GM12878 (cell line): ENCODE measurements at regions not wholly inside any gene's neighbourhood (a gene's known extent, or its start where the extent isn't known, plus 50 kb on each side); places are given as distances from the start of the nearest gene placed in this dataset.

Experiments used
- ATAC-seq: fragments of 200-7000 bp; cut with Tn5 transposase; 3 replicates; pipeline ENCODE4 v1.9.1; 2020; ENCODE audit warnings: mild to moderate bottlenecking, moderate library complexity
- BruUV-seq: library from RNA; stranded (reverse); fragments of 400-500 nt; replicated peaks from 2 replicates; lab custom pipeline; 2021; lab: Mats Ljungman, UMichigan
- CTCF ChIA-PET: fragments of 300-600 bp; sonication (Branson Sonifier 250); formaldehyde crosslinking; extraction: SDS; loops from one replicate; lab custom pipeline; 2021; ENCODE audit warnings: inconsistent platforms; lab: Yijun Ruan, JAX
- POLR2A ChIA-PET: fragments of 350-600 bp; formaldehyde crosslinking; extraction: SDS; loops from one replicate; lab custom pipeline; 2021; ENCODE audit warnings: inconsistent platforms; lab: Charles Lee
- RAD21 ChIA-PET: fragments of 300-600 bp; sonication (Branson Sonifier 250); formaldehyde crosslinking; loops from one replicate; lab custom pipeline; 2023; ENCODE audit warnings: antibody characterized with exemption; ENCODE audit not compliant: unreplicated experiment; lab: Charles Lee
- SMC1A ChIA-PET: fragments of 300-600 bp; sonication (Branson Sonifier 250); formaldehyde crosslinking; loops from one replicate; lab custom pipeline; 2023; ENCODE audit not compliant: unreplicated experiment, uncharacterized antibody; lab: Charles Lee
- DNase-seq: peaks from one replicate; pipeline ENCODE4 v3.0.0-alpha.2; 2011; ENCODE audit warnings: low read depth, low spot score
- FAIRE-seq: peaks from 3 replicates; lab custom pipeline; 2011; peaks lifted over from hg19 to GRCh38; lab: Jason Lieb, UNC
- H2AFZ ChIP-seq: 2 replicates; pipeline ENCODE4 v1.6.0; 2011; ENCODE audit warnings: low read depth, low read length, control low read depth; ENCODE audit not compliant: control insufficient read depth
- H3K27ac ChIP-seq: 2 replicates; pipeline ENCODE4 v1.5.1; 2011; ENCODE audit warnings: control low read depth; ENCODE audit not compliant: control insufficient read depth, insufficient read depth
- H3K27me3 ChIP-seq, 2 experiments: replicated peaks in 1 of 2; 2 replicates each; pipeline versions ENCODE4 v1.6.0 to v1.6.1; 2011; ENCODE audit warnings: low read length in 1 of 2; ENCODE audit not compliant: control insufficient read depth in 2 of 2, insufficient read depth in 2 of 2
- H3K36me3 ChIP-seq, 2 experiments: 2 replicates each; pipeline ENCODE4 v1.5.1; 2011; ENCODE audit warnings: low read length in 1 of 2; ENCODE audit not compliant: control insufficient read depth in 2 of 2, insufficient read depth in 2 of 2
- H3K4me1 ChIP-seq: 2 replicates; pipeline ENCODE4 v1.6.1; 2011; ENCODE audit warnings: mild to moderate bottlenecking, low read length, moderate library complexity, mixed read lengths; ENCODE audit not compliant: control insufficient read depth, insufficient read depth
- H3K4me2 ChIP-seq: 2 replicates; pipeline ENCODE4 v1.6.0; 2011; ENCODE audit warnings: control low read depth; ENCODE audit not compliant: control insufficient read depth, insufficient read depth
- H3K4me3 ChIP-seq: fragments of 200-600 bp; sonication (generic); 2 replicates; pipeline ENCODE4 v1.5.1; 2016
- H3K79me2 ChIP-seq: 2 replicates; pipeline ENCODE4 v1.6.0; 2011; ENCODE audit warnings: low read length; ENCODE audit not compliant: control insufficient read depth, insufficient read depth
- H3K9ac ChIP-seq: 2 replicates; pipeline ENCODE4 v1.8.0; 2011; ENCODE audit warnings: low read length, control low read depth, mixed read lengths; ENCODE audit not compliant: control insufficient read depth, insufficient read depth
- H3K9me3 ChIP-seq: replicated peaks from 3 replicates; pipeline ENCODE4 v1.5.1; 2011; ENCODE audit warnings: mild to moderate bottlenecking, low read length; ENCODE audit not compliant: control insufficient read depth, insufficient read depth
- H4K20me1 ChIP-seq: 2 replicates; pipeline ENCODE4 v1.6.0; 2011; ENCODE audit not compliant: control insufficient read depth, insufficient read depth
- CHD1 ChIP-seq: IDR thresholded peaks from 2 replicates; pipeline ENCODE4 v1.6.1; 2012; ENCODE audit warnings: low read depth, low read length, improper control_type of control experiment
- PML ChIP-seq: IDR thresholded peaks from 2 replicates; pipeline ENCODE4 v1.6.1; 2012; ENCODE audit warnings: low read length, inconsistent platforms
- RELA ChIP-seq: fragments of 450-650 bp; IDR thresholded peaks from 2 replicates; pipeline ENCODE4 v1.8.0; 2014; ENCODE audit warnings: borderline replicate concordance; ENCODE audit not compliant: partially characterized antibody
- SMC3 ChIP-seq: IDR thresholded peaks from 2 replicates; pipeline ENCODE4 v1.6.1; 2011; ENCODE audit warnings: low read length, improper control_type of control experiment, borderline replicate concordance
- SPI1 ChIP-seq: IDR thresholded peaks from 2 replicates; pipeline ENCODE4 v1.6.1; 2011; ENCODE audit warnings: low read depth, mild to moderate bottlenecking, low read length, moderate library complexity, borderline replicate concordance; ENCODE audit not compliant: insufficient read depth
- STAT3 ChIP-seq: IDR thresholded peaks from 2 replicates; pipeline ENCODE4 v1.6.1; 2011; ENCODE audit warnings: low read depth, low read length, improper control_type of control experiment
- YBX1 ChIP-seq: fragments of 450-650 bp; IDR thresholded peaks from 2 replicates; pipeline ENCODE4 v1.6.1; 2016; ENCODE audit warnings: antibody characterized with exemption
- WGBS: methylation state at CpG from one replicate; pipeline ENCODE4 v1.1.6; 2016; ENCODE audit warnings: low lambda C conversion rate; ENCODE audit not compliant: insufficient replicate concordance, insufficient coverage; ENCODE audit errors: missing lambda C conversion rate; 5-methylcytosine and 5-hydroxymethylcytosine counted together
- in situ Hi-C: fragments of 300-500 bp; cut with MboI; formaldehyde crosslinking; loops from 9 replicates; pipeline ENCODE4 v1.14.3; 2018; ENCODE audit warnings: mixed read lengths
- intact Hi-C: fragments of 100-400 bp; cut with micrococcal nuclease; formaldehyde crosslinking; loops from one replicate; pipeline ENCODE4 v1.14.2; 2022; ENCODE audit not compliant: unreplicated experiment
- TF ChIP-seq, protein P1 (sequence below): IDR thresholded peaks from 2 replicates; pipeline ENCODE4 v1.6.1; 2011; ENCODE audit warnings: low read depth, mild to moderate bottlenecking, low read length, moderate library complexity, borderline replicate concordance; ENCODE audit errors: extremely low read depth
- TF ChIP-seq, protein P2 (sequence below): fragments of 450-650 bp; IDR thresholded peaks from 2 replicates; pipeline ENCODE4 v1.6.1; 2014; ENCODE audit warnings: mild to moderate bottlenecking
- TF ChIP-seq, protein P3 (sequence below): fragments of 450-650 bp; IDR thresholded peaks from 2 replicates; pipeline ENCODE4 v1.6.1; 2016; ENCODE audit warnings: mild to moderate bottlenecking, moderate library complexity, borderline replicate concordance

DNA sequence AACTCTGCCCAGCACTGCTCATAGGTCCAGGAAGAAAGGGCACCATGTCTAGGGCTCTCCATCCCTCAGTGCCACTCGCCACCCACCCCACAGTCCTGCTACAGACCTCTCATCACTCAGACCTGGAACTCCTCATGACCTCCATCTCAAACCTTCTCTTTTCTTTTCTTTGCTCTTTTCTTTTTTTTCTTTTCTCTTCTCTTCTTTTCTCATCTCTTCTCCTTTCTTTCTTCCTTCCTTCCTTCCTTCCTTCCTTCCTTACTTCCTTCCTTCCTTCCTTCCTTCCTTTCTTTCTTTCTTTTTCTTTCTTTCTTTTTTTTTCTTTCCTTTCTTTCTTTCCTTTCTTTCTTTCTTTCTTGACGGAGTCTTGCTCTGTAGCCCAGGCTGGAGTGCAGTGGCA, 122.2 kb downstream of the KLF6 start:
- Histone ChIP-seq H3K9me3 (no peaks in the 10 kb centered on the region; the same call in 2 of the 3 replicates), H3K4me1 (no peaks in the 10 kb centered on the region), H3K36me3 (no peaks in the 10 kb centered on the region), H3K27ac (no peak overlapping the region), H3K4me3 (no peak overlapping the region), H3K9ac (no peak overlapping the region), H3K79me2 (no peaks in the 10 kb centered on the region), H4K20me1 (no peaks in the 10 kb centered on the region), H3K27me3 (no peaks in the 10 kb centered on the region; a peak in 2 of 4 replicates), H2AFZ (no peak overlapping the region), H3K4me2 (no peak overlapping the region)
- intact Hi-C loops, result no loop called here
- ChIA-PET POLR2A (no interaction called here), RAD21 (no interaction called here), SMC1A (no interaction called here), CTCF (no interaction called here)
- TF ChIP-seq YBX1 (no peak), STAT3 (no peak), RELA (no peak), PML (no peak), SPI1 (no peak), CHD1 (no peak), SMC3 (no peak)
- TF ChIP-seq, protein P1, sequence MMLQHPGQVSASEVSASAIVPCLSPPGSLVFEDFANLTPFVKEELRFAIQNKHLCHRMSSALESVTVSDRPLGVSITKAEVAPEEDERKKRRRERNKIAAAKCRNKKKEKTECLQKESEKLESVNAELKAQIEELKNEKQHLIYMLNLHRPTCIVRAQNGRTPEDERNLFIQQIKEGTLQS, result no peak
- TF ChIP-seq, protein P2, sequence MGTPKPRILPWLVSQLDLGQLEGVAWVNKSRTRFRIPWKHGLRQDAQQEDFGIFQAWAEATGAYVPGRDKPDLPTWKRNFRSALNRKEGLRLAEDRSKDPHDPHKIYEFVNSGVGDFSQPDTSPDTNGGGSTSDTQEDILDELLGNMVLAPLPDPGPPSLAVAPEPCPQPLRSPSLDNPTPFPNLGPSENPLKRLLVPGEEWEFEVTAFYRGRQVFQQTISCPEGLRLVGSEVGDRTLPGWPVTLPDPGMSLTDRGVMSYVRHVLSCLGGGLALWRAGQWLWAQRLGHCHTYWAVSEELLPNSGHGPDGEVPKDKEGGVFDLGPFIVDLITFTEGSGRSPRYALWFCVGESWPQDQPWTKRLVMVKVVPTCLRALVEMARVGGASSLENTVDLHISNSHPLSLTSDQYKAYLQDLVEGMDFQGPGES, result no peak
- TF ChIP-seq, protein P3, sequence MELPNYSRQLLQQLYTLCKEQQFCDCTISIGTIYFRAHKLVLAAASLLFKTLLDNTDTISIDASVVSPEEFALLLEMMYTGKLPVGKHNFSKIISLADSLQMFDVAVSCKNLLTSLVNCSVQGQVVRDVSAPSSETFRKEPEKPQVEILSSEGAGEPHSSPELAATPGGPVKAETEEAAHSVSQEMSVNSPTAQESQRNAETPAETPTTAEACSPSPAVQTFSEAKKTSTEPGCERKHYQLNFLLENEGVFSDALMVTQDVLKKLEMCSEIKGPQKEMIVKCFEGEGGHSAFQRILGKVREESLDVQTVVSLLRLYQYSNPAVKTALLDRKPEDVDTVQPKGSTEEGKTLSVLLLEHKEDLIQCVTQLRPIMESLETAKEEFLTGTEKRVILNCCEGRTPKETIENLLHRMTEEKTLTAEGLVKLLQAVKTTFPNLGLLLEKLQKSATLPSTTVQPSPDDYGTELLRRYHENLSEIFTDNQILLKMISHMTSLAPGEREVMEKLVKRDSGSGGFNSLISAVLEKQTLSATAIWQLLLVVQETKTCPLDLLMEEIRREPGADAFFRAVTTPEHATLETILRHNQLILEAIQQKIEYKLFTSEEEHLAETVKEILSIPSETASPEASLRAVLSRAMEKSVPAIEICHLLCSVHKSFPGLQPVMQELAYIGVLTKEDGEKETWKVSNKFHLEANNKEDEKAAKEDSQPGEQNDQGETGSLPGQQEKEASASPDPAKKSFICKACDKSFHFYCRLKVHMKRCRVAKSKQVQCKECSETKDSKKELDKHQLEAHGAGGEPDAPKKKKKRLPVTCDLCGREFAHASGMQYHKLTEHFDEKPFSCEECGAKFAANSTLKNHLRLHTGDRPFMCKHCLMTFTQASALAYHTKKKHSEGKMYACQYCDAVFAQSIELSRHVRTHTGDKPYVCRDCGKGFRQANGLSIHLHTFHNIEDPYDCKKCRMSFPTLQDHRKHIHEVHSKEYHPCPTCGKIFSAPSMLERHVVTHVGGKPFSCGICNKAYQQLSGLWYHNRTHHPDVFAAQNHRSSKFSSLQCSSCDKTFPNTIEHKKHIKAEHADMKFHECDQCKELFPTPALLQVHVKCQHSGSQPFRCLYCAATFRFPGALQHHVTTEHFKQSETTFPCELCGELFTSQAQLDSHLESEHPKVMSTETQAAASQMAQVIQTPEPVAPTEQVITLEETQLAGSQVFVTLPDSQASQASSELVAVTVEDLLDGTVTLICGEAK, result no peak
- WGBS, result 42% methylated on average over 2 of the region's 2 CpGs
- no TSS peak for BruUV-seq
- no peak for DNase-seq
- ATAC-seq, result no peak
- FAIRE-seq, result no peak
- in situ Hi-C loops, result no loop called here
